ENCODE measurements at regions not wholly inside any gene's neighbourhood (a gene's known extent, or its start where the extent isn't known, plus 50 kb on each side); places are given as distances from the start of the nearest gene placed in this dataset.

DNA sequence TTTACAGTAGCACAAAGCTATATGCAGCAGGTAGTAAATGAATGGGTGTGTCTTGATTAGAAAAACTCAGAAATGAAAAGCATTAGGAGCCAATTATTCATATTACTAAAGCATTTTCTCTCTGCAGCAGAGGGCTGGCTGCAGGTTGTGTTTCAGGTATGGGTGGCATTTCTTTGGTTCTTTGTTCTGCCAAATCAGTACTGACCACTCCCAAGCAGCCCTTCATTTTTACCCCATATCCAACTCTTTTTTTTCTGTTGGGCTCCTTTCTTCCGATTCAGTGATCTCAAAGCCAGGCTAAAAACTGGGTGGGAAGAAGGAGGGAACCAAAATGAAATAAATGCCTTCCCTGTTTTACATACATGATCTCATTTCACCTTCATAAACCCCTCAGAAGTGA lies 162.3 kb downstream of the SPRY1 start:
- Histone ChIP-seq H3K4me3 (replicated peaks in 1 of 4; ENCODE audit: control extremely low read depth in 1 of 4, insufficient read depth in 1 of 4, low read depth in 3 of 4, low read length in 4 of 4) (no peak overlapping the region), H3K36me3 (ENCODE audit: control insufficient read depth, insufficient read depth, low read length) (no peaks in the 10 kb centered on the region), H3K9me3 (ENCODE audit: control insufficient read depth, insufficient read depth, low read depth, low read length) (no peaks in the 10 kb centered on the region), H2AFZ (ENCODE audit: low read length) (no peak overlapping the region), H3K27ac (ENCODE audit: insufficient read depth, low read length) (no peak overlapping the region), H3K4me2 (ENCODE audit: extremely low read depth, insufficient read depth, low read length) (no peak overlapping the region), H3K79me2 (ENCODE audit: control insufficient read depth, insufficient read depth, low read length) (no peaks in the 10 kb centered on the region), H3K9ac (ENCODE audit: insufficient read depth, low read length) (no peak overlapping the region), H3K27me3 (ENCODE audit: control insufficient read depth, insufficient read depth, low read length) (no peaks in the 10 kb centered on the region), H3K4me1 (ENCODE audit: control insufficient read depth, extremely low read depth, insufficient read depth, low read length) (peaks cover 12% of the 10 kb centered on the region), H4K20me1 (ENCODE audit: control insufficient read depth, extremely low read depth, insufficient read depth, low read length) (no peaks in the 10 kb centered on the region)
- DNase-seq (ENCODE audit: low read depth in 2 of 2), result no peak
- TF ChIP-seq, protein P1, sequence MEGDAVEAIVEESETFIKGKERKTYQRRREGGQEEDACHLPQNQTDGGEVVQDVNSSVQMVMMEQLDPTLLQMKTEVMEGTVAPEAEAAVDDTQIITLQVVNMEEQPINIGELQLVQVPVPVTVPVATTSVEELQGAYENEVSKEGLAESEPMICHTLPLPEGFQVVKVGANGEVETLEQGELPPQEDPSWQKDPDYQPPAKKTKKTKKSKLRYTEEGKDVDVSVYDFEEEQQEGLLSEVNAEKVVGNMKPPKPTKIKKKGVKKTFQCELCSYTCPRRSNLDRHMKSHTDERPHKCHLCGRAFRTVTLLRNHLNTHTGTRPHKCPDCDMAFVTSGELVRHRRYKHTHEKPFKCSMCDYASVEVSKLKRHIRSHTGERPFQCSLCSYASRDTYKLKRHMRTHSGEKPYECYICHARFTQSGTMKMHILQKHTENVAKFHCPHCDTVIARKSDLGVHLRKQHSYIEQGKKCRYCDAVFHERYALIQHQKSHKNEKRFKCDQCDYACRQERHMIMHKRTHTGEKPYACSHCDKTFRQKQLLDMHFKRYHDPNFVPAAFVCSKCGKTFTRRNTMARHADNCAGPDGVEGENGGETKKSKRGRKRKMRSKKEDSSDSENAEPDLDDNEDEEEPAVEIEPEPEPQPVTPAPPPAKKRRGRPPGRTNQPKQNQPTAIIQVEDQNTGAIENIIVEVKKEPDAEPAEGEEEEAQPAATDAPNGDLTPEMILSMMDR (conservative IDR thresholded peaks at IDR 0.05 in 1 of 2, IDR thresholded peaks at IDR 0.05 in 1 of 2; ENCODE audit: low read depth in 1 of 2, low read length in 2 of 2), result no peak
- no peak for TF ChIP-seq EZH2 (IDR thresholded peaks at IDR 0.05; ENCODE audit: low read length, missing control alignments)

DNA sequence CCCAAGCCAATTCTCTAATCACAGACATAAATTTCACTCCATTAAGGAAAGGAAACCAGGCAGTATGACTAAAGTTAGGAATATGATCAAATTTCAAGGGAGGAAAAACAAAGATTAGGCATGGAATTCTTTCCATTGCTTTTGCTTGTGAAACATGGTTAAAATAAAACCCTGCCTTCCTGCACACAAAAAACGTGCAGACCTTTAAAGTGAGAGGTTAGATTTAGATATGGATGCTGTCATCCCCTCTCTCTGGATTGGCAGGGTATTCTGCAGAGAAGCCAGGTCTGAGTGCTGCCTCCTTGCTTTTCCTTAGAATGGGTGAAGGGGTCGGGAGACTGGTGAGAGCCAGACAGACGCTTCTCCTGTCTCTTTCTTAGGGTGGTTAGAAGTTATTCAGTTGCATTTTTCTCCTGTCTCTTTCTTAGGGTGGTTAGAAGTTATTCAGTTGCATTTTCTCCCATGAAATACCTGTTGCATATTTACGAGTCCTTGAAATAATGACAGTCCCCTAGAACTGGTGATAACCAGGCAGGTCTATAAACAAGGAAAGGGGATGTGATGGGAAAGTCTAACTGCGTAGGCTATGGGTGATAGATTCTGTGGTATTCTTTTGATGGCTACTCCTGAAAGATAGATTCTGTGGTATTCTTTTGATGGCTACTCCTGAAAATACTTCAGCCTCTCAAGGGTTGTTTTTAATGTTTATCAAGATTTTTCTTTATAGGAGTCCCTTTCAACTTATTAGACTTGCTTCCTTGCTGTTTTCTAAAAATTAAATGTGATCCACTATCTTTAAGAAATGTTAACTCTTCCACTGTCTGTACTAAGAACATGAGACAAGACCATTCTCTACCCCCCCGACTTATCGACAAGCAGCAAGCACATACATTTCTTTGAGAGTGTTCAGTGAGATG lies 163.6 kb downstream of the SPRY1 start:
- Histone ChIP-seq H2AFZ (ENCODE audit: low read length) (no peak overlapping the region), H3K4me3 (replicated peaks in 1 of 4; ENCODE audit: control extremely low read depth in 1 of 4, insufficient read depth in 1 of 4, low read depth in 3 of 4, low read length in 4 of 4) (no peak overlapping the region), H3K79me2 (ENCODE audit: control insufficient read depth, insufficient read depth, low read length) (no peaks in the 10 kb centered on the region), H4K20me1 (ENCODE audit: control insufficient read depth, extremely low read depth, insufficient read depth, low read length) (no peaks in the 10 kb centered on the region), H3K4me1 (ENCODE audit: control insufficient read depth, extremely low read depth, insufficient read depth, low read length) (peaks cover 12% of the 10 kb centered on the region), H3K27me3 (ENCODE audit: control insufficient read depth, insufficient read depth, low read length) (no peaks in the 10 kb centered on the region), H3K9me3 (ENCODE audit: control insufficient read depth, insufficient read depth, low read depth, low read length) (no peaks in the 10 kb centered on the region), H3K36me3 (ENCODE audit: control insufficient read depth, insufficient read depth, low read length) (no peaks in the 10 kb centered on the region), H3K4me2 (ENCODE audit: extremely low read depth, insufficient read depth, low read length) (no peak overlapping the region), H3K27ac (ENCODE audit: insufficient read depth, low read length) (no peak overlapping the region), H3K9ac (ENCODE audit: insufficient read depth, low read length) (no peak overlapping the region)
- TF ChIP-seq EZH2 (IDR thresholded peaks at IDR 0.05; ENCODE audit: low read length, missing control alignments), result no peak
- TF ChIP-seq, protein P1 (conservative IDR thresholded peaks at IDR 0.05 in 1 of 2, IDR thresholded peaks at IDR 0.05 in 1 of 2; ENCODE audit: low read depth in 1 of 2, low read length in 2 of 2), result no peak
- peak; percentile 45 to 68 for DNase-seq (ENCODE audit: low read depth in 2 of 2)

DNA sequence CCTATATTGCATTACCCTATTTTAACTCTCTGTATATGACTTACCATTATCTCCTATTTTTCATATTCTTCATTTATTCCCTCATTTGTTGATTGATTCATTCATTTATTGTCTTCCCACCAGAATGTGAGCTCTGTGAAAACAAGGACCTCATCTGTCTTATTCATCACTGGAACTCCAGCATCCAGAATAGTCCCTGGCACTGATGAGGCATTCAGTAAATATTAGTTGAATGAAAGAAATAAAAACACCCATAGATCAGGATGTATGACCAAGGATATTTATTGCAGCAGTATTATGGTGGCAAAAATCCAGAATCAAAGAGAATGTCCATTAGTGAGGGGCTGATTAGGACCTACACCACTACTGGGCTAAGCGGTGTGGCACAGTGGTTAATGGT lies 164.9 kb downstream of the SPRY1 start:
- H3K9ac ChIP-seq (ENCODE audit: insufficient read depth, low read length), result no peak overlapping the region
- no peak overlapping the region for H3K4me3 ChIP-seq (replicated peaks in 1 of 4; ENCODE audit: control extremely low read depth in 1 of 4, insufficient read depth in 1 of 4, low read depth in 3 of 4, low read length in 4 of 4)
- H3K79me2 ChIP-seq (ENCODE audit: control insufficient read depth, insufficient read depth, low read length), result no peaks in the 10 kb centered on the region
- no peaks in the 10 kb centered on the region for H3K9me3 ChIP-seq (ENCODE audit: control insufficient read depth, insufficient read depth, low read depth, low read length)
- H3K27me3 ChIP-seq (ENCODE audit: control insufficient read depth, insufficient read depth, low read length), result no peaks in the 10 kb centered on the region
- H3K4me2 ChIP-seq (ENCODE audit: extremely low read depth, insufficient read depth, low read length), result no peak overlapping the region
- H3K27ac ChIP-seq (ENCODE audit: insufficient read depth, low read length), result no peak overlapping the region
- no peak for DNase-seq (ENCODE audit: low read depth in 2 of 2)
- peaks cover 4% of the 10 kb centered on the region for H3K4me1 ChIP-seq (ENCODE audit: control insufficient read depth, extremely low read depth, insufficient read depth, low read length)
- TF ChIP-seq EZH2 (IDR thresholded peaks at IDR 0.05; ENCODE audit: low read length, missing control alignments), result no peak
- TF ChIP-seq, protein P1 (conservative IDR thresholded peaks at IDR 0.05 in 1 of 2, IDR thresholded peaks at IDR 0.05 in 1 of 2; ENCODE audit: low read depth in 1 of 2, low read length in 2 of 2), result no peak
- no peaks in the 10 kb centered on the region for H4K20me1 ChIP-seq (ENCODE audit: control insufficient read depth, extremely low read depth, insufficient read depth, low read length)
- H3K36me3 ChIP-seq (ENCODE audit: control insufficient read depth, insufficient read depth, low read length), result no peaks in the 10 kb centered on the region
- no peak overlapping the region for H2AFZ ChIP-seq (ENCODE audit: low read length)

All from fibroblast of lung (primary cell).